ENCODE measurements at regions not wholly inside any gene's neighbourhood (a gene's known extent, or its start where the extent isn't known, plus 50 kb on each side); places are given as distances from the start of the nearest gene placed in this dataset.

DNA sequence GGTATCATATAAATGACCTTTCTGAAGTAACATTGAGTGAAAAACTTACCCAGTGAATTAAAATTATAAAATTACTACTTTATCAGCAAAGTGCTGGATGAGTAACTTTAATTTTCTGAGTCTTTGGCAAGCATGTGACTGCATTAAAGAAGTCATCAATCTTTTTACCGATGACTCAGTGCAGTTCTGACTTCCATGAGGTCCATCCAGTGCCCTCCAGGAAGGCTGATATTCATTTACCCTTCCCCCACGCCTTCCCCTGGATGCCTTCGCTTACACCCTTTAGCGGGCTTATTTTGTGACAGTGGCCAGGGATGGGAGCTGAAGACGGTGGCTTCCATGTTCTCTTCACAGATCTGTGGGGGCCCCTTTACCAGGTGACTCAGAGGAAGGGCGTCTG, 572.9 kb upstream of the PFKP start:
- no peaks in the 10 kb centered on the region for H3K27me3 ChIP-seq
- TF ChIP-seq POLR2A (IDR thresholded peaks at IDR 0.05): no peak
- TF ChIP-seq EP300 (IDR thresholded peaks at IDR 0.05; ENCODE audit: low read depth): no peak
- TF ChIP-seq, protein P1, sequence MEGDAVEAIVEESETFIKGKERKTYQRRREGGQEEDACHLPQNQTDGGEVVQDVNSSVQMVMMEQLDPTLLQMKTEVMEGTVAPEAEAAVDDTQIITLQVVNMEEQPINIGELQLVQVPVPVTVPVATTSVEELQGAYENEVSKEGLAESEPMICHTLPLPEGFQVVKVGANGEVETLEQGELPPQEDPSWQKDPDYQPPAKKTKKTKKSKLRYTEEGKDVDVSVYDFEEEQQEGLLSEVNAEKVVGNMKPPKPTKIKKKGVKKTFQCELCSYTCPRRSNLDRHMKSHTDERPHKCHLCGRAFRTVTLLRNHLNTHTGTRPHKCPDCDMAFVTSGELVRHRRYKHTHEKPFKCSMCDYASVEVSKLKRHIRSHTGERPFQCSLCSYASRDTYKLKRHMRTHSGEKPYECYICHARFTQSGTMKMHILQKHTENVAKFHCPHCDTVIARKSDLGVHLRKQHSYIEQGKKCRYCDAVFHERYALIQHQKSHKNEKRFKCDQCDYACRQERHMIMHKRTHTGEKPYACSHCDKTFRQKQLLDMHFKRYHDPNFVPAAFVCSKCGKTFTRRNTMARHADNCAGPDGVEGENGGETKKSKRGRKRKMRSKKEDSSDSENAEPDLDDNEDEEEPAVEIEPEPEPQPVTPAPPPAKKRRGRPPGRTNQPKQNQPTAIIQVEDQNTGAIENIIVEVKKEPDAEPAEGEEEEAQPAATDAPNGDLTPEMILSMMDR (IDR thresholded peaks at IDR 0.05): no peak
- TF ChIP-seq POLR2AphosphoS5 (IDR thresholded peaks at IDR 0.05): no peak
- peaks cover 0 to 4% of the 10 kb centered on the region in 2 donors for H3K9me3 ChIP-seq
- H3K36me3 ChIP-seq: no peaks in the 10 kb centered on the region
- H3K4me1 ChIP-seq: no peaks in the 10 kb centered on the region
- intact Hi-C loops (cut with DNase I; ENCODE audit: low total_unique reads): loop anchor here (5.0 kb wide), 1 partner anchor 538 kb away; no protein-coding TSS in a partner anchor
- no peak for DNase-seq
- in situ Hi-C loops (cut with MboI; ENCODE audit: low pct_ligation_motif_present in 1 of 4, low pct_unique_long_range_greater_than_20kb in 1 of 4, low sequenced_read_pairs in 3 of 4): no loop called here
- H3K27ac ChIP-seq: no peak overlapping the region
- 84 to 87% methylated on average over 4 to 6 of the region's 6 CpGs for WGBS, 2 donors (ENCODE audit: low coverage in 1 of 2)
- H3K4me3 ChIP-seq: no peak overlapping the region

DNA sequence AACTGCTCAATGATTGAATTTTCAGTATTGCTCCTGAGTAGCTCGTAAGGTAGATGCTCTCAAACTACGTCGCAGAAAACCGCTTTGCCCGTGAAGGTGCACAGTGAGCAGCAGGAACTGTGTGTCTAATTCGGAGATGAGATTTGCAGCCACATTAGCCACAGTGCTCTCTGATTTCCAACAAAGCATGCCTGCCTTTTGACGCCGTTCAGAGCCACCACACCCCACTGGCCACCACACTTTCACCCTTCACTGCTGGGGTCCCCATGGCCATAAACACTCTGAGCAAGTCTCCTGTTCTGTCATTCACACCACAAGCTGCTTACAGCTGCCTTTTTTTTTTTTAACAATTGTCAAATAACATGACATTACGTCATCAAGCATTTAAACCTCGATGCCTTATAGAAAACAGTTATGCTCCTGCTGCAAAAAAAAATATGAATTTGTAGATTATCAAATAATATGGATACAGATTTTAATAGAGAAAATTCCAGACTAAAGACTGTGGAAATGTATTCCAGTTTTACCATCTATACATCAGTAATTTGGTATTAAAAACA, 578.8 kb upstream of the PFKP start:
- no peaks in the 10 kb centered on the region for H3K4me1 ChIP-seq
- no peak for DNase-seq
- H3K27ac ChIP-seq: no peak overlapping the region
- WGBS, 2 donors (ENCODE audit: low coverage in 1 of 2): 81 to 85% methylated on average over 2 to 10 of the region's 10 CpGs
- H3K36me3 ChIP-seq: no peaks in the 10 kb centered on the region
- in situ Hi-C loops (cut with MboI; ENCODE audit: low pct_ligation_motif_present in 1 of 4, low pct_unique_long_range_greater_than_20kb in 1 of 4, low sequenced_read_pairs in 3 of 4): no loop called here
- intact Hi-C loops (cut with DNase I; ENCODE audit: low total_unique reads): no loop called here
- H3K27me3 ChIP-seq: no peaks in the 10 kb centered on the region
- no peak for TF ChIP-seq POLR2A (IDR thresholded peaks at IDR 0.05)
- no peak overlapping the region for H3K4me3 ChIP-seq
- H3K9me3 ChIP-seq: no peaks in the 10 kb centered on the region

DNA sequence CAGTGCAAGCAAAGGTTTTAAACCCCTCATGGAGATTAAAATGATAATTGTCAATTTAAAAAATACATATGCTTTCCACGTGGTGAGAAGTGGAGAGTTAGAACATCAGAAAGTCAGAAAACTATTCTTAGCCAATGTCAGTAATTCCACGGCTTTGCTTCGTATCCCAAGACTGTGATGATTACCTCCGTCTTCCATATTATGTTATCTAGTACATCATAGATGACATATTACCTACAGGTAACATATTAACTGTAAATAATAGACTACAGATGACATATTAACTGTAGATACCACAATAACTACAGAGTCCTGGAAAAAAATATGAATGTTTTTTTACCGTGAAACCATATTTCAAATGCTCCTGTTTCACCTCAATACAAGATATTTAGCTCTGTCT, 579.4 kb upstream of the PFKP start:
- in situ Hi-C loops (cut with MboI; ENCODE audit: low pct_ligation_motif_present in 1 of 4, low pct_unique_long_range_greater_than_20kb in 1 of 4, low sequenced_read_pairs in 3 of 4): no loop called here
- Histone ChIP-seq H3K36me3 (no peaks in the 10 kb centered on the region), H3K4me3 (no peak overlapping the region), H3K9me3 (no peaks in the 10 kb centered on the region), H3K4me1 (no peaks in the 10 kb centered on the region), H3K27ac (no peak overlapping the region), H3K27me3 (no peaks in the 10 kb centered on the region)
- 77 to 78% methylated on average over 5 of the region's 5 CpGs for WGBS, 2 donors (ENCODE audit: low coverage in 1 of 2)
- intact Hi-C loops (cut with DNase I; ENCODE audit: low total_unique reads): no loop called here
- no peak for DNase-seq
- TF ChIP-seq, protein P1 (IDR thresholded peaks at IDR 0.05): no peak
- no peak for TF ChIP-seq POLR2A (IDR thresholded peaks at IDR 0.05)

DNA sequence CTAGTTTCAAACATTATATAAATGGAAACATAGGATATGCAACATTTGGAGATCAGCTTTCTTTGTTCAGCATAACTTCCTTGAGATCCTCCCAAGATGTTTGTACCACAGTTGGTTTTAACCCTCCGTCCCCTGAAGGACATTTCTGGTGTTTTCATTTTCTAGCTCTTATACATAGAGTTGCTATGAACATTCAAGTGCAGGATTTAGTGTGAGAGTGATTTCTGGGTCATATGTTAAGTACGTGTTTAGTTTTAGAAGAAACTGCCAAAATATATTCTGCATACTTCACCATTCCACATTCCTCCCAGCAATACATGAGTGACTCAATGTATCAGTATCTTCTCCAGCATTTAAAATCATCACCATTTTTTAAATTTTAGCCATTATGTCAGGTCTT, 588.7 kb upstream of the PFKP start:
- no peaks in the 10 kb centered on the region for H3K27me3 ChIP-seq
- H3K4me3 ChIP-seq: no peak overlapping the region
- no peaks in the 10 kb centered on the region for H3K36me3 ChIP-seq
- DNase-seq: no peak
- WGBS, 2 donors (ENCODE audit: low coverage in 1 of 2): 40 to 60% methylated on average over 2 of the region's 2 CpGs
- peaks cover 0 to 3% of the 10 kb centered on the region in 2 donors for H3K9me3 ChIP-seq
- TF ChIP-seq POLR2AphosphoS5 (IDR thresholded peaks at IDR 0.05) (no peak), POLR2A (IDR thresholded peaks at IDR 0.05) (no peak), EP300 (IDR thresholded peaks at IDR 0.05; ENCODE audit: low read depth) (no peak)
- TF ChIP-seq, protein P1 (IDR thresholded peaks at IDR 0.05): no peak
- H3K4me1 ChIP-seq: no peaks in the 10 kb centered on the region
- in situ Hi-C loops (cut with MboI; ENCODE audit: low pct_ligation_motif_present in 1 of 4, low pct_unique_long_range_greater_than_20kb in 1 of 4, low sequenced_read_pairs in 3 of 4): no loop called here
- no peak overlapping the region for H3K27ac ChIP-seq
- intact Hi-C loops (cut with DNase I; ENCODE audit: low total_unique reads): no loop called here
